Testis (tissue), 2 donors: ENCODE measurements at regions not wholly inside any gene's neighbourhood (a gene's known extent, or its start where the extent isn't known, plus 50 kb on each side); places are given as distances from the start of the nearest gene placed in this dataset.

ENCODE experiments used
- CTCF ChIP-seq, 3 experiments: fragments of 450-650 bp in 2 of 3; fragments of 200-600 bp in 1 of 3; sonication (generic) in 1 of 3; IDR thresholded peaks; one replicate each; pipeline ENCODE4 v1.5.1; 2016 to 2019; ENCODE audit warnings: antibody characterized with exemption in 3 of 3, mild to moderate bottlenecking in 2 of 3, moderate library complexity in 1 of 3
- POLR2A ChIP-seq: fragments of 450-650 bp; IDR thresholded peaks from one replicate; pipeline ENCODE4 v1.6.1; 2017; ENCODE audit warnings: antibody characterized with exemption, mild to moderate bottlenecking, moderate library complexity

DNA sequence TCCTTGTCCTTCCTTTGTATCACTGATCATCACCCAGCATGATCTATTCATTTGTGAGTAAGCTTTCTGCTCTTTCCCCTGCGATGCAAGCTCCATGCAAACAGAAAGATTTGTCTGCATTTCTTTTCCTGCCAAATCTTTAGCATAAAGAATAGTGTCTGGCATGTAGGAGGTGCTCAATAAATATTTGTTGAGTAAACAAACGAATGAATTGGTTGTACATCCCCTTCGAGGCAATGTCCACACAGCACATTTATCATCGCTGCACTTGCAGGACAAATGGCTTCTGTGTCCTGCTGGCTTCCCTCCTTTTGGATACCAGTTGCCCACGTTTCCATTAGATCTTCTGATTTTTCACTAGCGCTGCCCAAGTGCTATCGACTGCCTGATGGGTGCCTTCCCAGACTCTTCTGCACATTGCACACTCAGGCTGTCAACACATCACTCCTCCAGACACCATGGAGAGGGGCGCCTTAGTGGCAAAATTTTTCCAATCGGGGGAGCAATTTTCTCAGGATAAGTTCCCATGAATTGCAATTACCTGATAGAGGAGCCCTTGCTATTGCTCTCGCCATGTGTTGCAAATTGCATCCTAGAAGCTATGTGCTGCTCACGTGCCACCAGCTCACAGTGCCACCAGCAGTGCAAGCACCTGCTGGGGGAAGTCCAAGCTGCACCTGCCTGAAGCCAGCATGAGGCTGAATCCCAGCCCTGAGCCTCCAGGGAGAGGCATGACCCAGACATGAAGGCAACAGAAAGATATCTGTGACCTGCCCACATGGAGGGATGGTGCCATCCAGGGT lies 206.6 kb downstream of the KIF26A start:
- TF ChIP-seq CTCF (IDR thresholded peaks at IDR 0.05), result no peak
- TF ChIP-seq POLR2A, result no peak
